WTC11 (cell line): ENCODE measurements at regions not wholly inside any gene's neighbourhood (a gene's known extent, or its start where the extent isn't known, plus 50 kb on each side); places are given as distances from the start of the nearest gene placed in this dataset.

Experiments used
- ATAC-seq: fragments of 200-7000 bp; cut with Tn5 transposase; 2 replicates; pipeline ENCODE4 v1.10.0; 2021; ENCODE audit warnings: mild to moderate bottlenecking, moderate library complexity
- CTCF ChIA-PET: fragments of 300-600 bp; sonication (Branson Sonifier 250); formaldehyde crosslinking; loops from one replicate; lab custom pipeline; 2021; ENCODE audit warnings: antibody characterized with exemption; lab: Charles Lee
- POLR2A ChIA-PET: fragments of 350-600 bp; sonication (Branson Sonifier 250); formaldehyde crosslinking; loops from one replicate; lab custom pipeline; 2021; ENCODE audit warnings: antibody characterized with exemption; lab: Charles Lee
- DNase-seq: peaks from one replicate; pipeline ENCODE4 v3.0.0; 2021; ENCODE audit warnings: low spot score
- H3K27ac Mint-ChIP-seq: 2 replicates; pipeline ENCODE4 v1.8.0; 2021; ENCODE audit warnings: mixed read lengths
- H3K27me3 Mint-ChIP-seq: 2 replicates; pipeline ENCODE4 v1.8.0; 2021; ENCODE audit warnings: low read depth, mild to moderate bottlenecking, moderate library complexity, mixed read lengths
- H3K36me3 Mint-ChIP-seq: 2 replicates; pipeline ENCODE4 v1.8.0; 2021; ENCODE audit warnings: mixed read lengths
- H3K4me1 Mint-ChIP-seq: 2 replicates; pipeline ENCODE4 v1.8.0; 2022; ENCODE audit warnings: mixed read lengths
- H3K4me3 Mint-ChIP-seq: 2 replicates; pipeline ENCODE4 v1.8.0; 2021; ENCODE audit warnings: mild to moderate bottlenecking, moderate library complexity, mixed read lengths
- H3K9me3 Mint-ChIP-seq: 2 replicates; pipeline ENCODE4 v1.8.0; 2021; ENCODE audit warnings: mixed read lengths
- ATF2 ChIP-seq: sonication (generic); formaldehyde crosslinking; IDR thresholded peaks from 2 replicates; pipeline ENCODE4 v1.8.1; 2022; ENCODE audit warnings: low read depth, missing genetic modification reagents, borderline replicate concordance
- CTCF ChIP-seq: fragments of 200-600 bp; IDR thresholded peaks from 2 replicates; pipeline ENCODE4 v1.8.0; 2022; ENCODE audit warnings: antibody characterized with exemption
- ESRRA ChIP-seq: sonication (generic); formaldehyde crosslinking; IDR thresholded peaks from 2 replicates; pipeline ENCODE4 v1.8.1; 2022; ENCODE audit warnings: mild to moderate bottlenecking, missing genetic modification reagents, borderline replicate concordance
- FOXP4 ChIP-seq: sonication (generic); formaldehyde crosslinking; IDR thresholded peaks from 2 replicates; pipeline ENCODE4 v1.8.0; 2022; ENCODE audit warnings: mild to moderate bottlenecking, missing genetic modification reagents
- GRHL2 ChIP-seq: fragments of 250-450 bp; sonication (Bioruptor Pico); IDR thresholded peaks from 2 replicates; pipeline ENCODE4 v1.8.0; 2022; ENCODE audit warnings: mild to moderate bottlenecking, moderate library complexity; ENCODE audit not compliant: insufficient replicate concordance, severe bottlenecking
- IRF2 ChIP-seq: sonication (generic); formaldehyde crosslinking; IDR thresholded peaks from 2 replicates; pipeline ENCODE4 v1.8.0; 2022; ENCODE audit warnings: low read depth, missing genetic modification reagents, borderline replicate concordance
- JUN ChIP-seq: sonication (generic); formaldehyde crosslinking; IDR thresholded peaks from 2 replicates; pipeline ENCODE4 v1.8.0; 2023; ENCODE audit warnings: mild to moderate bottlenecking, missing genetic modification reagents
- KAT7 ChIP-seq: sonication (generic); formaldehyde crosslinking; IDR thresholded peaks from 2 replicates; pipeline ENCODE4 v1.8.1; 2023; ENCODE audit warnings: missing genetic modification reagents, mild to moderate bottlenecking, borderline replicate concordance
- MAX ChIP-seq: sonication (generic); formaldehyde crosslinking; IDR thresholded peaks from 2 replicates; pipeline ENCODE4 v1.8.0; 2022; ENCODE audit warnings: mild to moderate bottlenecking, missing genetic modification reagents
- MLX ChIP-seq: sonication (generic); formaldehyde crosslinking; IDR thresholded peaks from 2 replicates; pipeline ENCODE4 v1.8.1; 2023; ENCODE audit warnings: mild to moderate bottlenecking, missing genetic modification reagents, moderate library complexity
- OVOL2 ChIP-seq: fragments of 250-450 bp; sonication (Bioruptor Pico); IDR thresholded peaks from 2 replicates; pipeline ENCODE4 v1.9.0; 2021; ENCODE audit warnings: mild to moderate bottlenecking, borderline replicate concordance
- RELA ChIP-seq: sonication (generic); formaldehyde crosslinking; IDR thresholded peaks from 2 replicates; pipeline ENCODE4 v1.8.1; 2022; ENCODE audit warnings: missing genetic modification reagents, mild to moderate bottlenecking, borderline replicate concordance
- SOX15 ChIP-seq: fragments of 250-450 bp; sonication (Bioruptor Pico); IDR thresholded peaks from 2 replicates; pipeline ENCODE4 v1.9.0; 2021; ENCODE audit warnings: mild to moderate bottlenecking
- ZBTB43 ChIP-seq: sonication (generic); formaldehyde crosslinking; IDR thresholded peaks from 2 replicates; pipeline ENCODE4 v1.8.1; 2023; ENCODE audit warnings: mild to moderate bottlenecking, missing genetic modification reagents
- ZNF219 ChIP-seq: sonication (generic); formaldehyde crosslinking; IDR thresholded peaks from 2 replicates; pipeline ENCODE4 v1.8.0; 2023; ENCODE audit warnings: missing genetic modification reagents, mild to moderate bottlenecking, borderline replicate concordance
- ZNF232 ChIP-seq: sonication (generic); formaldehyde crosslinking; IDR thresholded peaks from 2 replicates; pipeline ENCODE4 v1.8.0; 2022; ENCODE audit warnings: mild to moderate bottlenecking, missing genetic modification reagents
- ZNF281 ChIP-seq: sonication (generic); formaldehyde crosslinking; IDR thresholded peaks from 2 replicates; pipeline ENCODE4 v1.8.0; 2023; ENCODE audit warnings: mild to moderate bottlenecking, missing genetic modification reagents
- ZNF532 ChIP-seq: fragments of 250-450 bp; sonication (Bioruptor Pico); IDR thresholded peaks from 2 replicates; pipeline ENCODE4 v1.9.0; 2021; ENCODE audit warnings: mild to moderate bottlenecking, borderline replicate concordance
- ZSCAN18 ChIP-seq: fragments of 250-450 bp; sonication (Bioruptor Pico); IDR thresholded peaks from 2 replicates; pipeline ENCODE4 v2.1.2; 2022; ENCODE audit warnings: mild to moderate bottlenecking, moderate library complexity

- no peak overlapping the region for H3K27ac Mint-ChIP-seq
- peaks cover 8% of the 10 kb centered on the region for H3K4me1 Mint-ChIP-seq
- ATAC-seq, result no peak
- H3K27me3 Mint-ChIP-seq, result peaks cover 73% of the 10 kb centered on the region
- TF ChIP-seq ESRRA (CRISPR knock-in tag) (no peak), ZBTB43 (CRISPR knock-in tag) (no peak), MAX (CRISPR knock-in tag) (no peak), ZNF232 (no peak), SOX15 (CRISPR knock-in tag) (no peak), CTCF (no peak), IRF2 (CRISPR knock-in tag) (no peak), ZSCAN18 (CRISPR knock-in tag) (no peak), FOXP4 (CRISPR knock-in tag) (no peak), RELA (CRISPR knock-in tag) (no peak), KAT7 (CRISPR knock-in tag) (no peak), GRHL2 (no peak), ZNF281 (CRISPR knock-in tag) (no peak), JUN (CRISPR knock-in tag) (no peak), ATF2 (no peak), ZNF219 (no peak), ZNF532 (no peak), OVOL2 (no peak), MLX (CRISPR knock-in tag) (no peak)
- H3K36me3 Mint-ChIP-seq, result no peaks in the 10 kb centered on the region
- ChIA-PET POLR2A (no interaction called here), CTCF (no interaction called here)
- no peak overlapping the region for H3K4me3 Mint-ChIP-seq
- no peak for DNase-seq
- H3K9me3 Mint-ChIP-seq, result no peaks in the 10 kb centered on the region
These were observed 234.2 kb downstream of the TBX15 start for GRCh38 chr1:118753976-118754375.
